ENCODE measurements at regions not wholly inside any gene's neighbourhood (a gene's known extent, or its start where the extent isn't known, plus 50 kb on each side); places are given as distances from the start of the nearest gene placed in this dataset.

DNA sequence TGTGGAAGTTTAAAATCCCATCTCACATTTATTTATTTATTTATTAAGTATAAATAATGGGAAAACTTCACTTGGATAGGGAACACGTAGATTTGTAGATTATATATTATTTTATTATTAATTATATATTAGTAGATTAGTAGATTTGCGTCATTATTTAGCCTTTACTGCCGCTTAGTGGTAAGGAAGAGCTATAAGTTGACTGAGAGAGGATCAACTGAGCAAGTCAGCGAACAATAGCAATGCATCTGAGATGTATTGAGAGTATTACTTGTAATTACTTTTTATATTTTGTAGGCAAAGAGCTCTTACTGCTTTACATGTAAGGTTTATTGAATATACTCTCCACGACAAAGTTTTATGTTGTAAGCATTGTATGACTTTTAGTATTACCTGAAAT, 244.5 kb upstream of the ANKRD30A start:
- POLR2A ChIA-PET: no interaction called here
- Mint-ChIP-seq H3K4me1 (no peaks in the 10 kb centered on the region), H3K4me3 (no peak overlapping the region), H3K27me3 (peaks cover 2% of the 10 kb centered on the region), H3K9me3 (no peaks in the 10 kb centered on the region), H3K27ac (no peak overlapping the region), H3K36me3 (ENCODE audit: low read depth) (no peaks in the 10 kb centered on the region)
- no peak for TF ChIP-seq CTCF (IDR thresholded peaks at IDR 0.05)
- no peak for ATAC-seq (ENCODE audit: low read depth)
- no peak for DNase-seq
- intact Hi-C loops (cut with micrococcal nuclease): loop anchor here (1.0 to 5.0 kb wide), 3 partner anchors 1246 to 1504 kb away; no protein-coding TSS in a partner anchor
- CTCF ChIA-PET: interaction anchor here (1.5 to 4.3 kb wide), 3 partner anchors 1245 to 1887 kb away, joined by 3 to 35 read pairs (median 4); no protein-coding TSS in a partner anchor

DNA sequence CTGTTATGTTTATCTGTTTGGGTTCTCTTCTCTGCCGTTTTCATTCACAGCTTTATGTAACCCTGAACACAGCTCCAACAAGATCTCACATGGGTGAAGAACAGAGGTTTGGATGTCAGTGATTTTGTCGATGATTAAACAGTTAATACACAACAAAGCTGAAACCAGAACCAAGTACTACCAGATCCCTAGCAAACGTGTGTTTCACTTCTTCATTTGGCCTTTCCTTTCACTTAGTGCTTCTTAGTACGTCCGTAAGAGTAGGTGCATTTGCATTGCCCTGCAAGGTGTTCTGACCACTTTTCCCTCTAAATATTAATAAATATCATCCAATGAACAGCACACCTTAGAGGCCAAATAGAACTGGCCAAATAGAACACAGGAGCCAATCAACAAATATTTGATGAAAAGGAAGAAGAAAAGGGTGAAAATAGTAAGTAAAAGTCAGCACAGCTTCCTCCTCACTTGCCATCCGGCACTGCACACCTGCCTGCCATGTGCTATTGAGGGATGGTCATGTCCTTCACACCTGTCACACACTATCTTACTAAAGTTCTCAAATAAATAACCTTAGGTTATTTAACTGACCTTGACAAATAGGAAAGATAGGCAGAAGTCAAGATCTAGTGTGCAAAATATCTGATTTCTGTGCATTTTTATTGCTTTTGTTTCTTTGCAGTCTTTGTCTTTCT, 252.6 kb upstream of the ANKRD30A start:
- ATAC-seq (ENCODE audit: low read depth): peak; percentile 42
- POLR2A ChIA-PET: interaction anchor here (0.6 kb wide), 1 partner anchor 1547 kb away, joined by 8 read pairs; no protein-coding TSS in a partner anchor
- intact Hi-C loops (cut with micrococcal nuclease): no loop called here
- Mint-ChIP-seq H3K27me3 (no peaks in the 10 kb centered on the region), H3K4me1 (peaks cover 7% of the 10 kb centered on the region), H3K27ac (no peak overlapping the region), H3K4me3 (no peak overlapping the region), H3K9me3 (no peaks in the 10 kb centered on the region), H3K36me3 (ENCODE audit: low read depth) (no peaks in the 10 kb centered on the region)
- DNase-seq: no peak
- no peak for TF ChIP-seq CTCF (IDR thresholded peaks at IDR 0.05)
- CTCF ChIA-PET: interaction anchor here (0.6 kb wide), 1 partner anchor 654 kb away, joined by 3 read pairs; no protein-coding TSS in a partner anchor

- ATAC-seq (ENCODE audit: low read depth): no peak
- Mint-ChIP-seq H3K4me1 (no peaks in the 10 kb centered on the region), H3K27me3 (no peaks in the 10 kb centered on the region), H3K27ac (no peak overlapping the region), H3K36me3 (ENCODE audit: low read depth) (no peaks in the 10 kb centered on the region), H3K4me3 (no peak overlapping the region), H3K9me3 (no peaks in the 10 kb centered on the region)
- no peak for DNase-seq
- TF ChIP-seq CTCF (IDR thresholded peaks at IDR 0.05): no peak
- intact Hi-C loops (cut with micrococcal nuclease): no loop called here
- POLR2A ChIA-PET: no interaction called here
- CTCF ChIA-PET: no interaction called here
Measured at GRCh38 chr10:36840788-36841187, 284.6 kb upstream of the ANKRD30A start.

- intact Hi-C loops (cut with micrococcal nuclease): no loop called here
- CTCF ChIA-PET: no interaction called here
- POLR2A ChIA-PET: no interaction called here
- Mint-ChIP-seq H3K36me3 (ENCODE audit: low read depth) (no peaks in the 10 kb centered on the region), H3K27ac (no peak overlapping the region), H3K4me1 (no peaks in the 10 kb centered on the region), H3K27me3 (no peaks in the 10 kb centered on the region), H3K9me3 (no peaks in the 10 kb centered on the region), H3K4me3 (no peak overlapping the region)
- DNase-seq (no peak), ATAC-seq (ENCODE audit: low read depth) (no peak)
- TF ChIP-seq CTCF (IDR thresholded peaks at IDR 0.05): no peak
Measured at GRCh38 chr10:36837416-36837815, 288.0 kb upstream of the ANKRD30A start.

DNA sequence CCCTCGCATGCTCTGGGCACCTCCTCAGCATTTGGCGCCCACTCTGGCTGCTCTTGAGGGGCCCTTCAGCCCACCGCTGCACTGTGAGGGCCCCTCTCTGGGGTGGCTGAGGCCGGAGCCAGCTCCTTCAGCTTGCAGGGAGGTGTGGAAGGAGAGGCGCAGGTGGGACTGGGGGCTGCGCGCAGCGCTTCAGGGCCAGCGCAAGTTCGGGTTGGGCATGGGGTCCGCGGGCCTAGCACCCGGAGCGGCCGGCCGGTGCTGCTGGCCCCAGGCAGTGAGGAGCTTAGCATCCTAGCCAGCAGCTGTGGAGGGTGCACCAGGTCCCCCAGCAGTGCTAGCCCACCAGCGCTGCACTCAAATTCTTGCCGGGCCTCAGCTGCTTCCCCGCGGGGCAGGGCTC, 305.6 kb upstream of the ANKRD30A start:
- Mint-ChIP-seq H3K4me3 (no peak overlapping the region), H3K27me3 (no peaks in the 10 kb centered on the region), H3K9me3 (peaks cover 2% of the 10 kb centered on the region), H3K27ac (no peak overlapping the region), H3K36me3 (ENCODE audit: low read depth) (no peaks in the 10 kb centered on the region), H3K4me1 (no peaks in the 10 kb centered on the region)
- DNase-seq (no peak), ATAC-seq (ENCODE audit: low read depth) (no peak)
- no peak for TF ChIP-seq CTCF (IDR thresholded peaks at IDR 0.05)
- POLR2A ChIA-PET: no interaction called here
- intact Hi-C loops (cut with micrococcal nuclease): no loop called here
- CTCF ChIA-PET: no interaction called here
